ENCODE measurements at regions not wholly inside any gene's neighbourhood (a gene's known extent, or its start where the extent isn't known, plus 50 kb on each side); places are given as distances from the start of the nearest gene placed in this dataset.

DNA sequence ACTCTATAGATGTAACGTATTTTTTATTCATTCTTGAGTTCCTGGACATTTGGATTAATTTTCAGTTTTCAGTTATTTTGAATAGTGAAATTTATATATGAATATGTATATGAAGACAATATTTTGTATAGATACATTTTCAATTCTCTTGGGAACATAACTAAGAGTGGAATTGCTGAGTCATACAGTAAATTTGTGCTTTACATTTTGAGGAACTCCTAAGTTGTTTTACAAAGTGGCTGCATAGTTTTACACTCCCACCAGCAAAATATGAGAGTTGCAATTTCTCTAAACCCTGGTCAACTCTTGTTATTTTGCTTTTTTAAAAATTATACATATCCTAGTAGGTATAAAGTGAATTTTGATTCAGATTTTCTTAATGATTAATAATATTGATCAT lies 1838.6 kb upstream of the SEL1L start:
- no peak for DNase-seq

DNA sequence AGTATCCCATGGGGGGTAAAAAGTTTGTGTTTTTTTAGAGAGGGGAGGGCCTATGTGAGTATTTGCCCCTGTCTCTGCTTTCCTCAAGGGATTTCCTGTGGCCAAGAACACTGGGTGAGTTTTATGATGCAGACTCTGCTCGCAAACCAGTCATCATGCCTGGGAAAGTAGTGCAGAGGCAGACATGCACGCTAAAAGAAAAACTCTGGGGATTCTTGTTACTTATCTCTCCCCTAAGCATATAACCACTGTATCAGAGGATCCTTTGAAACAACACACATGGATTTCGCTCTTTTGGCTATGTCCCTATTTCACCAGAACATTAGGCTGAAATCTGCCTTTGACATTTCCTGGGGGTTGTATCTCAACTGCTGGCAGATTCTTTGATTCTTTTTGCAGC lies 1845.8 kb upstream of the SEL1L start:
- no peak for DNase-seq

DNA sequence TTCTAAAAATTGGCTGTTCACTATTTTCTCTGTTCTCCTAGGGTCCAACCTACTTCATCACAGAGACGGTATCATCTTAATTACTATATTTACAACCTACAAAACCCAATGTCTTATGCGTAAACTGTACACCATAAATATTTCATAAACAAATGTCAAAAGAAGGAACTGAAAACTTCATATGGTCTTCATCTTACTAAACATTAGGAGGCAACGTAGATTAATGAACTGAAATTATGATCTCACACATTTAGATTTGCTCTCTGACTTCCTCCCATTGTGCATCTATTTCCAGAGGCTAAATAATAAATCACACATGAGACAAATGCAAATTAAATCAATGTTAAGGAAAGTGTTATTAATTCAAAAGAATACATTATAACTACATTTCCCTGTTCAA lies 1850.6 kb upstream of the SEL1L start:
- DNase-seq: no peak

DNA sequence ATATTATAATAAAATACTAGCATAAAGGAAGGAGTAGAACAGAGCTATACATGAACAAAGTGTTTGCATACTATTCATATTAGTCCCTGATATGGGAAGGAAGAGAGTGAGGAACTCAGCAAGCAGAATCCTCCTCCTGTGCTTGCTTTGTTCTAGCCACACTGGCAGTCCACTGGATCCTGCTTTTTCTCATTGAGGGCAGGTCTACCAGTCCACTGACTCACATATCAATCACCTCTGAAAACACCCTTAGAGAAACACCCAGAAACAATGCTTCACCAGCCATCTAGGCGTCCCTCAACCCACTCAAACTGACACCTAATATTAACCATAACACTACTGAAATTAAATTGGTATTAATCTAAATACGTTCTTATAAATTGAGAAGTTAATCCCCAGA lies 1861.7 kb upstream of the SEL1L start:
- DNase-seq: no peak

DNA sequence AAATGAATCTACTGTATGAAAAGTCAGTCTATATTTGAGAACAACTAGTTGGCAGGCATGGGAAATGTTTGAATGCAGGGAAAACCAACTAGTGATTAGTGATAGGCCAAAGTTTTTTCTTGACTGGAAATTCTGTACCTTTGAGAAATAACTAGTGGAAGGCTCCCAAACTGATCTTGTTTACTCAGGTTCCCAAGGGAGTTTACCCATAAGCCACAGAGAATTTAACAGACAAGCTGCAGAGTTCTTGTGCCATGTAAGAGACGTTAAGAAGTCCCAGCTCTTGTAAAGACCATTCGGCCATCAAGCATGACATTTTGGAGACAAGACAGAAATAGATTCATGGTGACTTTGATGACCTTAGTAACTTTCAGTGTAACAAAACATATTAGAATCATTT lies 1882.8 kb upstream of the SEL1L start:
- DNase-seq: no peak

DNA sequence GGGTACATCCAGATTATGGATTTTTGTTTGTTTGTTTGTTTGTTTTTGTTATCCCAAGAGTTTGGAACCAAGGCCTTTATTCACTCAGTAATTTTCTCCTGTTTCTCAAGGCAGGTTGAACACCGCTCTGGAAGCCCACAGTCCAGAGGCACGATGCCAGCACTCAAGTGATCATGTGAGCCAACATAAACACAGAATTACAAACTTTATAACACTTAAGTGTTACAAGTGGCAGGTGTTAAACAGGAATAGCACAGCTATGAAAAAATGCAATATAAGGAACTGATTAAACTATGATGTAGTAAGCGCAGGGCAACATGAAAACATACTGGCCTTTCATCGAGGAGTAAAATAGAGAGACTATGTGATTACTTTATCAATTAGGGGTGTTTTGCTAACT lies 1885.8 kb upstream of the SEL1L start:
- peak; percentile 70 for DNase-seq

DNA sequence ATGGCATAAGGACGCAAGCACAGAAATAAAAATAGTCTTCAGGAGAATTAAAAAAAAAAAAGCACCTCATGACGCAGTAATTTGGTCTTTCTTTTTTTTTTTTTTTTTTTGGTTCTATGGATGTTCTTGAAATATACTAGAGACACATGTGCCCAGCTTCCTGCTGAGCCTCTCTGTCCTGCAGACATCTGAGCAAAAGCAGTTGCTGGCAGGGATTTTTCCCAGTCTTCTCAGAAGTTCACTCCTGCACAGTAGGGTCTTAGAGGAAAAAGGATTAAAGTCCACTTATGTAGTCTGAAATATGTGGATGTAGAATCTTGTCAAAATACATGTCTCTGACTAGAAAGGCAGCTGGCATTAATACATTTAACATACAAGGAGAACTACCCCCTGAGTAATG lies 1888.1 kb upstream of the SEL1L start:
- DNase-seq: no peak

DNA sequence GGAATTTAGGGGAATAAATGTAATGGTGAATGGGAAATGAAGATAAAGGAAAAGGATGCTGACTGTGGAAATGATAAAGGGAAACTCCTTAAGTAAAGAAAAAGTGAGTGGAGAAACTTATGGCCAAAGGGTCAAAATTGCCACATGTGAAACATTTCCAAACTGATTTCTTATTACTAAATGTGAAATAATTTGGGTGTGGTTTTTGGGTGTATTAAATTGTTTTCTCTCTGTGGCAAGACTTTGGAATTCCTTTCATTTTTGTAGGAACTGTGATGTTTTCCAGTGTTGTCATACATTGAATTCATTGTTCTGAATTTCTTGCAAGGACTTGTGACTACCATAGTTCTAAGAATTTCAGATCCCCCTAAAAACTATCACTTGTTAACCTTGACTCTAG lies 1891.5 kb upstream of the SEL1L start:
- no peak for DNase-seq

DNA sequence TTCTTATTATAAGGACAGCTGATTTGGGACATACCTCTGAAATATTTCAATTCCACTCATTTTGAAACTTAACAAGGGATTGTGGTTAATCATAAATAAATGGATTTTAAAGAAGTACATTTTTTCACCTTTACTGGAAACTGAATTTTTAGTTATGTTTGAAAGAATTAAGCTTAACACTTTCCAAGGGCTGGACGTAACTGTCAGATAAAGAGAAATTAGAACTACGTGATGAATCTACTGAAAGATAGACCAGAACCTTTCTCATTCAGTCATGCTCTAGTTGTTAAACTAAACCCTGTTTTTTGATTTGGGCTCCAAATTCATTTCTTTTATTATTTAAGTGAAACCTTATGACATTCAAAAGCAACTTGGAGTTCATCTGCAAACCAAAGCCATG lies 1892.1 kb upstream of the SEL1L start:
- DNase-seq: no peak

DNA sequence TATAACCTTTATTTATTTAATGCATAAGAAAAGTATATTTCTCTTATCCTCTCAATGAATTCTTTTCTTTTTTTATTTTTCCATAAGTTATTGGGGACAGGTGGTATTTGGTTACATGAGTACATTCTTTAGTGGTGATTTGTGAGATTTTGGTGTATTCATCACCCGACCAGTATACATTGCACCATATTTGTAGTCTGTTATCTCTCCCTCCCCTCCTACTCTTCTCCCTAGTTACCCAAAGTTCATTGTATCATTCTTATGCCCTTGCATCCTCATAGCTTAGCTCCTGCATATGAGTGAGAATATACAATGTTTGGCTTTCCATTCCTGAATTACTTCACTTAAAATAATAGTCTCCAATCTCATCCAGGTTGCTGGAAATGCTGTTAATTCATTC lies 1900.0 kb upstream of the SEL1L start:
- no peak for DNase-seq

DNA sequence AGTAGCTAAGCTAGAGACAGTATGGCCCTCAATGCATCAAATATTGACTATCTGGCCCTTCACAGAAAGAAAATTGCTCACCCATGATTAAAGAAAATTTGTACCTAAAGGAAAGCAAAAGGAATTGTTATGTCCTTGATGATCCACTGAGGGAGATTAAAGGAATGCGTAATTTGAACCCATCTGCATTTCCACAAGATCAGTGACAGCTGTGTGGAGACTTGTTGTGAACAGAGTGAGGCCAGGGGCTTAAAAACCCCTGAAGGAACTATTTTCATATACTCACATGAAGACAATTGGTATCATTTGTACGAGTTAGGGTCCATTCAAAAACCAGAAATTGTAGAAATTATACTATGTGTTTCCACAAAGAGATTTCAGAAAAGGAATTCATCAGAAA lies 1908.1 kb upstream of the SEL1L start:
- DNase-seq: no peak

DNA sequence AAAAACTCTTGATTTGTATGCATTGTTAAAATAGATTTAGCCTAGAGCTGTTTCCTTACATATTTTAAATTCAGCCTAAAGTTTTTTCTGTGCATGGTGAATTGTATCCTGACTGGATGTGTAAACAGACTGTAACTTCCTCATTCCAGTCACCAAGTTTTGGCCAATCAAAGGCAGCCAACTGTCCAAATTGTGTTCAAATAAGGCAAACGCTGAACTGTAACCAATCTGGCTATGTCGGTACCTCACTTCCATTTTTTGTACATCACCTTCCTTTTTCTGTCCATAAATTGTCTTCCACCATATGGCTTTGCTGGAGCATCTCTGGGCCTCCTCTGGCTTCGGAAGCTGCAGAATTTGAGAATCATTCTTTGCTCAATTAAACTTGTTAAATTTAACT lies 1921.9 kb upstream of the SEL1L start:
- no peak for DNase-seq

DNA sequence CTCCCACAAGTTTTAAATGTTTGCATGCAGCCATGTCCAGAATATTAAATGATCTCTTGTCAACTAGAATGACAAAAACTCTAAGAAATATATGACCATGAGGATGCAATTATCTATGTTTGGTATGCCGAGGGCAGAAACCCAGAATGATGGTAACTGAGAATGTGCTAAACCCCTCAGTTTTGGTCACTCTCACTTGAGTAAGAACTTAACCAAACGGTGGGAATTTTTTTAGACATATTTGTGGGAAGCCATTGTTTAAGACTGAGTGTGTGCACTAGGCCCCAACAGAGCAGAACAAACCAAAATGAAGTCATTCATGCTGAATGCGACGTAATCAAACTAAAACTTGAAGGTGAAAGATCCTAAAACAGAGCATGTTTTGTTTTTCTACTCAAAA lies 1927.9 kb upstream of the SEL1L start:
- DNase-seq: no peak

DNA sequence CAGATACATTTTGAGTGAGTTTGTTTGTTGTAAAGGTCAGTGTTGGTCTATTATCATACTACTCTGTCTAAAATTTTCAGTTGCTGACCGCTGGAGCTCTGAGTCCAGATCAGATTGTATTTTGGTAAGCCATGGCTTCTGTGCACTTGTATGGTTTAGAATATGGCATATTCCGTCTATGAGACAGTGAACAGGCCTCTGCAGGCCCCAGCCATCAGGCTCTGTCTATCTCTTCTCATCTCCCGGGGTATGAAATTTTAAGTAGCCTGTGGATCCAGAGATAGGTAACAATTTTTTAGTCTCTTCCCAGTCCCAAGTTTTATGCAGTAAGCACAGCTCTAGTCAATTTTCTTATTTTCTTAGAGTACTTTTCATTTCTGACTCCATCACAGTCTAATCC lies 1929.1 kb upstream of the SEL1L start:
- no peak for DNase-seq

DNA sequence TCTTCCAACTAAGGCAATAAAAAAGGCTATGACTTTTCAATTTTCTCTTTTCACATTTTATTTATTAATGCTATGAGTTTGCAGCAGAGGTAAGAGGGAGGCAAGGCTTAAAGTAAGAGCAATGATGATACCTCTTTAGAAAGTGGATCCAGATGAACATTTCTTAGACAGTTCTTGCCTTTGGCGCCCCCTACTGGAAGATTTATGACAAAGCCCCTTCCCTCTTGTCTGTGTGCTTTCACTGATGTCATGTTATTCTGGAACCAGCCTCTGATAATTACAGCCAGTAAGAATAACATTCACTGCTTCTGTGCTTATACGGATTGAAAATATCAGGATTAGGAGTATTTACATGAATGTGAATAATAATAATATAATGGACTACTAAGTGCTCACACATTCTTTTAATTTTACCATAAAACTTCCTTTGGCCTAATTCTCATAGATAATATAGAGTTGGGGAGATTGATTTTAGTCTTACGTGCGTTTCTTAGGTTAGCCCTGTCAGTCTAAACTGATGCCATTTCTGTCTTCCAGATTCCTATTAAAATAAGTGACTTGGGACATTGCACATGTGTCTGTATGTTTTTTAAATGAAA lies 1929.9 kb upstream of the SEL1L start:
- no peak for DNase-seq

DNA sequence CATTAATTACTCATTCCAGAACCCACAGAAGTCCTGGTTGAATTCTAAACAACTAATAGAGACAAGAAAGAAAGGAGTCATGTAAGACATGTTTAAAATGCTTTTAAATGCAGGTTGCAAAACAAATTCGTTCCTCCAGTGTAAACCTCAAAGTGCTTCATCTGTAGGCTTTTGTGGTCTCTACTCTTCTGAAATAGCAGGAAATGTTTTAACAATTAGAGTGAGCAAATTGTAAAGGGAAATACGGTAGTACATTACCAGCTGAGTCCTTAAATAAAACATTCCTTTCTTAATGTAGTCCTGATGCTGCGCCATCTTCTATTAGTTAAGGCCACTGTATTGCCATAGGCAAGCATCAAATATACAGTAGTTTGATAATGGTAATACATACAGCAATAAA lies 1934.2 kb upstream of the SEL1L start:
- DNase-seq: no peak

DNA sequence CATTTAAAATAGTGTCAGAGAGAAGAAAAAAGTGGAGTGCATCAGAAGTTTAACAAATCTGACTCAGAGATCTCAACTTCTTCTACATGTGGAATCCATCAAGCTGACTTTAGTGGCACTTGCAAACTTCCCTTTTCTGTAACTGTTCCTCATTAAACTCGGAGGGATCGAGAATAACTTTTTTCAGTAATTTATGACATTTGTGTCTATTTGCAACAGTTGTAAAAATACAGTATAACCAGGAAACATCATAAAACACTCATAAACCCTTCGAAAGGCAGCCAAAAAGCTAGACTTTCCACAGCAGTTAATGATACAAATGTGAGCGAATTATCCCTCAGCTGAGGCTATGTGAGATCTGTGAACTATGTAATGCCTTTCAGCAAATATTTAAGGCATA lies 1936.8 kb upstream of the SEL1L start:
- no peak for DNase-seq

DNA sequence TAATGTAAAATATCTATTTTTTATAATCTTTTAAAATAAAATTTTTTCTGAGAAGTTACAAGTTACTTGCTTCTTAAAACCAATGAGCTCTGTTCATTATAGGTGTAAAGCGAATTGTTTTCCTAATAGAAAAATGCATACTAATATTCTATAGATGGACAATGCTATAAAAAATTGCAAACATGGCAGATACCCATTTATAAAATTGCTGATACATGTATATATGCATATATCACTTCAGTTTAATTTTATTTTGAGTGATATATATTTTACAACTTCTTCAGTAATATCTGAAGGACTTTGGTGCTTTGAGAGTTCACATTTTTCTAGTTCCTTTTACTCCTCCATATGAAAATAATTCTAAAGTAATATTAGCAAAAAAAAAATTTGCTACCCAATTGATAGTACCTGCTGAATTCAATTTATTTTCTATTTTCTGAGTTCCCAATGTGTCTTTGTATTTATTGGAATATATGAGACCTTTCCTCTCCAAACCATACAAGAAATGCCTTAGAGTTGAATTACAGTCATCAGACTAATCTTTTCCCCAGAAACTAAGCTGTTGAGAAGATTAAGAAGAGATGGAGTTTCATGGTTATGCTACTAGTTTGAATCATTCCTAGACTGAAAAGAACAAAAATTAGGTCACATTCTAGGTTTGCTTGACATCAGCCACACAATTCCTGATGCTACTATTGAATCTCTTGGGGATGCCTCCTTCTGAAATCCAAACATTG lies 1937.5 kb upstream of the SEL1L start:
- no peak for DNase-seq

DNA sequence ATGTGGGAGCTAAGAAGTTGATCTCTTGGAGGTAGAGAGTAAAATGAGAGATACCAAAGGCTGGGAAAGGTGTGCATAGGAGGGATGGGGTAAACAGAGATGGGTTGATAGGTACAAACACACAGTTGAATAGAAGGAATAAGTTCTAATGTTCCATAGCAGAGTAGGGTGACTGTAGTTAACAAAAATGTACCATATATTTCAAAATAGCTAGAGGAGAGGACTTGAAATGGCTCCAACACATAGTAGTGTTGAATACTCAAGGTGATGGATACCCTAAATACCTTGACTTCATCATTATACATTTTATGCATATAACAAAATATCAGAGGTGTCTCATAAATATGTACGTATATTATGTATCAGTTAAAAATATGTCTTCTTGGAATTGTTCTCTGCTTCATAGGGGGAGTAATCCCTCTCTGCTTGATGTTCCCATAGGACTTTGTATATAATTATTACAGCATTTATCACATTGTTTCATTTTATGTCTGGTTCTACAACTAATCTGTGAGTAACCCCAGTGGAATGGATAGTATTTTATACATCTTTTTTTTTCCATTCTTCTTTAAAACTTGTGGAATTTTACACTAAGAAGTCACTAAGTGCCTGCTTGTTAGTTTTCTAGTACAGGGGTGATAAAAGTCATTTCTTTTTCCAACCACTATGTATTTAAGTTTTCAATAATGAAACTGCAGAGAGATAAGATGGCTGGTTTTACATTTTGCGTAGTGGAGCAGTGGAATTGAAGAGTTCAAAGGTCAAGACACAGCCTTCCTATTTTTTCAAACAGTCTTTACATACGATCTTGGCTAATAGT lies 1940.0 kb upstream of the SEL1L start:
- no peak for DNase-seq

DNA sequence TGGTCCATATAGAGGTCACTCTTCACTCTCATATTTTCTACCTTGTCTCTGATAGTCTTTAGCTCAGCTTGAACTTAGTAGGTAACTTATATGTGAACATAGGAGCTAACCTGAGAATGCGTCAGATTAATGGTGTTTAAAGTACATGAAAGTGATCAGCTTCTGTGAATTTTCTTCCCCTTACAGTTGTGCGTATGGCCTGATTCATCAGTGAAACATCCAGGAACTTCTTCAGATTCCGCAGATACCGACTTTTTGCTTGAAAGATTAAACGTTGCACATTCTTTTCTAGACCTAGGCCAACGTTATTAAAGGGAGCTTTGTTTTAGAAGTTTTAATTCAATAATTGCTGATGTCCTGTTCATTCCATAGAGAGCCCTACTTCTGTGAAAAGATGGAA lies 1945.1 kb upstream of the SEL1L start:
- DNase-seq: no peak

DNA sequence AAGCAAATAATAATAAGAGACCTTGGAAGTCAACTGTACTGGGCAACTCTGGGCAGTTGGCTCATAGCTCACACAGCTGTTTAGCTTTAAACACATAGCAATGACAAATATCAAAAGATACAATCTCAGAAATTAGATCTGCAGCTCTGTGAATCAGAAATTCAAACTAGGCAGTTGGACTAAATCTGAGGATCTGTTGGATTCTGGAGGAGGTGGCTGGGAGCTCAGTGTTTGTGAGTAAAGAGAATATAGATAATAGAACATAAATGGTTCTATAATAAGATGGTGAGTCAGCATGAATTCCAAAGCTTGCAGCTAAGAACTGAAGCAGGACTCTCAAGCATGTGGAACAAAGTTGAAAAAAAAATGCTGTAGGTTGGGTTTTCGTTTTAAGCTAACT lies 1949.4 kb upstream of the SEL1L start:
- no peak for DNase-seq

DNA sequence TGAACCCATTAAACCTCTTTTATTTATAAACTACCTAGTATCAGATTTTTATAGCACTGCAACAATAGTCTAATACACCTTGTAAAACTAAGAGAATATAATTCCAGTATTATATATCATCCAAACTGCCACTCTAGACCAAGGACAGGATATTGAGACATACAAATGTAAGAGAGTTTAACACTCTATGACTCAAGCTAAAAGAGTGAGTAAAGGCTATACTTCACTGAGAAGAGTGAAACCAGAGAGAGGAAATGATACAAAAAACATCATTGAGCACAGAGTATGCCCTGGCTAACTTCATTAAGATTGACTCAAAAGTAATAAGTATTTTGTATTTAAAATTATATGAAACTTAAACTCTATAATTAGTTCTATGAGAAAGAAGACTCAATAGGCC lies 1951.9 kb upstream of the SEL1L start:
- no peak for DNase-seq

DNA sequence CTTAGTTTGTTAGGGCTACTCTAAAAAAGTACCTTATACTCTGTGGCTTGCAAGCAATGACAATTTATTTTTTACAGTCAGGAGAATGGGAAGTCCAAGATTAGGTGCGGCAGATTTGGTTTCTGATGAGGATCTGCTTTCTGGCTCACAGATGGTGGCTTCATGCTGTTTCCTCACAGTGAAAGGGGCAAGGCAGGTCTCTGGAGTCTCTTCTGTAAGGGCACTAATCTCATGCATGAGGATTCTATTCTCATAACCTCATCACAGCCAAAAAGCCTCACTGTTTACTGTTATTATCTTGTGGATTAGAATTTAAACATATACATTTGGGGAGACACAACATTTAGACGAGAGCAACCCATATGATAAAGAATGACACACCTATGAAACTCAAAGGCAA lies 1957.4 kb upstream of the SEL1L start:
- DNase-seq: no peak

DNA sequence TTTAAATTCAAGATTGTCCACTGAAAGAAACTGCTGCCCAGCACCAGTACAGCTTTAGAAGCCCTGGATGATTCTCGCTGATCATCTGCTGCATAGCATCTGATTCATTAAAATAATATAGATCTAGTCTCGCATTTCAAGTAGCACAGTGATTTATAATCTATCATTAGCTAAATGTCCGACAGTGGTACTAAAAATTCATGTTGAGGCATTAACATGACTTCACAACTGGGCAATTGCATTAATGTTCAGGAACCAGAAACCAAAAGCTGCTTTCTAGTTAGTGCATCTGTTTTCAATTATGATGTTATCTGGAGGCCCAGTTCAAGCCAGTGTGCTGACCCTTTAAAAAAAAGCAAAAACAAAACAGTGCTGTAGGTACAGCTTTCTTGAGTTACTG lies 1987.2 kb upstream of the SEL1L start:
- DNase-seq: no peak
